ENCODE measurements at regions not wholly inside any gene's neighbourhood (a gene's known extent, or its start where the extent isn't known, plus 50 kb on each side); places are given as distances from the start of the nearest gene placed in this dataset.

- no peak for TF ChIP-seq CTCF (IDR thresholded peaks at IDR 0.05)
- no peak for TF ChIP-seq POLR2A (IDR thresholded peaks at IDR 0.05)
Measured at GRCh38 chr6:12355354-12355753, 65.2 kb downstream of the EDN1 start.

All from testis (tissue), 2 donors.